ENCODE measurements at regions not wholly inside any gene's neighbourhood (a gene's known extent, or its start where the extent isn't known, plus 50 kb on each side); places are given as distances from the start of the nearest gene placed in this dataset.
"Not testable (repeated sequence)": the region's sequence is repeated elsewhere in the genome, so short reads cannot be mapped to it uniquely, and the experiment has no call there.

GRCh38 chr4:127379499-127379898, 253.3 kb upstream of the INTU start:
- DNase-seq, result no peak

GRCh38 chr4:127379948-127380347, 252.8 kb upstream of the INTU start:
- not testable (repeated sequence) for DNase-seq

- DNase-seq, result no peak
These were observed 249.1 kb upstream of the INTU start for GRCh38 chr4:127383666-127384065.

- no peak for DNase-seq
These were observed 238.2 kb upstream of the INTU start for GRCh38 chr4:127394516-127394915.

GRCh38 chr4:127400276-127400675, 232.5 kb upstream of the INTU start:
- DNase-seq, result no peak

- DNase-seq, result peak; percentile 45
These were observed 231.9 kb upstream of the INTU start for GRCh38 chr4:127400731-127401346.

GRCh38 chr4:127403471-127404084, 229.2 kb upstream of the INTU start:
- no peak for DNase-seq

GRCh38 chr4:127406187-127406586, 226.6 kb upstream of the INTU start:
- DNase-seq, result no peak

- not testable (repeated sequence) for DNase-seq
These were observed 225.2 kb upstream of the INTU start for GRCh38 chr4:127407572-127407971.

GRCh38 chr4:127410201-127410600, 222.6 kb upstream of the INTU start:
- no peak for DNase-seq

- DNase-seq, result no peak
These were observed 222.1 kb upstream of the INTU start for GRCh38 chr4:127410644-127411043.

- no peak for DNase-seq
These were observed 217.7 kb upstream of the INTU start for GRCh38 chr4:127414951-127415606.

- DNase-seq, result no peak
These were observed 216.6 kb upstream of the INTU start for GRCh38 chr4:127416115-127416514.

GRCh38 chr4:127417885-127418535, 214.7 kb upstream of the INTU start:
- no peak for DNase-seq

GRCh38 chr4:127419431-127419830, 213.3 kb upstream of the INTU start:
- no peak for DNase-seq

- DNase-seq, result no peak
These were observed 211.3 kb upstream of the INTU start for GRCh38 chr4:127421437-127421836.

- DNase-seq, result no peak
These were observed 207.4 kb upstream of the INTU start for GRCh38 chr4:127425202-127425845.

- no peak for DNase-seq
These were observed 206.9 kb upstream of the INTU start for GRCh38 chr4:127425851-127426250.

- DNase-seq, result no peak
These were observed 191.2 kb upstream of the INTU start for GRCh38 chr4:127441571-127441970.

GRCh38 chr4:127445471-127445870, 187.3 kb upstream of the INTU start:
- DNase-seq, result no peak

GRCh38 chr4:127446427-127446885, 186.3 kb upstream of the INTU start:
- DNase-seq, result no peak

- DNase-seq, result no peak
These were observed 183.8 kb upstream of the INTU start for GRCh38 chr4:127448986-127449385.

- no peak for DNase-seq
These were observed 183.3 kb upstream of the INTU start for GRCh38 chr4:127449449-127449848.
